Endodermal cell (in vitro differentiated cells): ENCODE measurements at regions not wholly inside any gene's neighbourhood (a gene's known extent, or its start where the extent isn't known, plus 50 kb on each side); places are given as distances from the start of the nearest gene placed in this dataset.

Experiments used
- DNase-seq: peaks from one replicate; pipeline ENCODE4 v3.0.0-alpha.2; 2017
- H3K27ac ChIP-seq: 2 replicates; pipeline ENCODE4 v1.5.1; 2013; ENCODE audit warnings: mild to moderate bottlenecking, low read depth, low read length, moderate library complexity
- H3K27me3 ChIP-seq: 2 replicates; pipeline ENCODE4 v1.6.1; 2013; ENCODE audit warnings: mild to moderate bottlenecking, low read length, moderate library complexity; ENCODE audit not compliant: insufficient read depth, control insufficient read depth, poor library complexity, severe bottlenecking
- H3K36me3 ChIP-seq: 2 replicates; pipeline ENCODE4 v1.7.0; 2013; ENCODE audit warnings: mild to moderate bottlenecking, low read length, moderate library complexity; ENCODE audit not compliant: control insufficient read depth, insufficient read depth
- H3K4me1 ChIP-seq: one replicate; pipeline ENCODE4 v1.7.0; 2013; ENCODE audit warnings: low read length; ENCODE audit not compliant: control insufficient read depth, insufficient read depth
- H3K4me3 ChIP-seq: 2 replicates; pipeline ENCODE4 v1.5.1; 2013; ENCODE audit warnings: mild to moderate bottlenecking, low read length, moderate library complexity
- H3K9ac ChIP-seq: 2 replicates; pipeline ENCODE4 v1.6.1; 2013; ENCODE audit warnings: mild to moderate bottlenecking, low read length, moderate library complexity; ENCODE audit not compliant: poor library complexity, severe bottlenecking; ENCODE audit errors: extremely low read depth
- H3K9me3 ChIP-seq: 2 replicates; pipeline ENCODE4 v1.6.1; 2013; ENCODE audit warnings: mild to moderate bottlenecking, low read length, moderate library complexity; ENCODE audit not compliant: control insufficient read depth
- H3K27ac Mint-ChIP-seq: 2 replicates; pipeline ENCODE4 v1.8.0; 2020; ENCODE audit warnings: mixed read lengths
- H3K27me3 Mint-ChIP-seq: 2 replicates; pipeline ENCODE4 v1.8.0; 2021; ENCODE audit warnings: mild to moderate bottlenecking, mixed read lengths; ENCODE audit not compliant: insufficient read depth
- H3K36me3 Mint-ChIP-seq: 2 replicates; pipeline ENCODE4 v1.8.0; 2020; ENCODE audit warnings: low read depth, mixed read lengths
- H3K4me1 Mint-ChIP-seq: 2 replicates; pipeline ENCODE4 v1.8.0; 2020; ENCODE audit warnings: mixed read lengths
- H3K4me3 Mint-ChIP-seq: 2 replicates; pipeline ENCODE4 v1.8.0; 2020; ENCODE audit warnings: mild to moderate bottlenecking, moderate library complexity, mixed read lengths
- H3K9me3 Mint-ChIP-seq: 2 replicates; pipeline ENCODE4 v1.8.0; 2020; ENCODE audit warnings: mild to moderate bottlenecking, mixed read lengths
- WGBS, 2 experiments: methylation state at CpG; one replicate each; pipeline versions ENCODE4 v1.1.5 to v1.1.7; 2013; ENCODE audit warnings: missing lambda C conversion rate in 2 of 2, mixed read lengths in 1 of 2; ENCODE audit not compliant: insufficient coverage in 1 of 2, insufficient read length in 1 of 2; 5-methylcytosine and 5-hydroxymethylcytosine counted together
- TF ChIP-seq, protein P1 (sequence below): fragments of 200-600 bp; sonication (generic); conservative IDR thresholded peaks from 2 replicates; pipeline ENCODE4 v1.5.0; 2021; ENCODE audit warnings: antibody characterized with exemption, mild to moderate bottlenecking

DNA sequence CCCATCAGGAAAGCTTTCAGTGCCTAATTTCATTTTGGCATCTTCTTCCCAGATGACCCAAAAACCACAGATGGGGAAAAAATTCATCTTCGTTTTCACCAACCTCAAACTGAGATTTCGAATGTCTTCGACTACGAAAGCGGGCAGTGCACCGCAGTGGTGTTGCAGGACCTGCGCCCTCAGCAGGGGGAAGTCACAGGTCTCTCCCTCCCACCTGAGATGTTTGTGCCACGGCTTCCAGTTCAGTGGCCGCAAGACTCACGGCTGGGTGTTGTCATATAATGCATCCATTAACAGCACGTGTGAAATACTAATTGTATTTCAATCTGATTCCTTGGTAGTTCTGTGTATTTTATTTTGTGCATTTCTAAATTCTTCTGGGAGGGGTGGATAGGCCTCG is 66.2 kb upstream of the SALL3 start:
- Mint-ChIP-seq H3K27me3 (peaks cover 2% of the 10 kb centered on the region), H3K27ac (no peak overlapping the region), H3K4me3 (no peak overlapping the region), H3K9me3 (peaks cover 3% of the 10 kb centered on the region), H3K4me1 (no peaks in the 10 kb centered on the region), H3K36me3 (no peaks in the 10 kb centered on the region)
- Histone ChIP-seq H3K27me3 (no peaks in the 10 kb centered on the region), H3K9ac (no peak overlapping the region), H3K4me1 (no peaks in the 10 kb centered on the region), H3K36me3 (no peaks in the 10 kb centered on the region), H3K9me3 (no peaks in the 10 kb centered on the region), H3K27ac (no peak overlapping the region), H3K4me3 (no peak overlapping the region)
- 95 to 96% methylated on average over 11 to 12 of the region's 12 CpGs for WGBS, 2 experiments
- TF ChIP-seq, protein P1, sequence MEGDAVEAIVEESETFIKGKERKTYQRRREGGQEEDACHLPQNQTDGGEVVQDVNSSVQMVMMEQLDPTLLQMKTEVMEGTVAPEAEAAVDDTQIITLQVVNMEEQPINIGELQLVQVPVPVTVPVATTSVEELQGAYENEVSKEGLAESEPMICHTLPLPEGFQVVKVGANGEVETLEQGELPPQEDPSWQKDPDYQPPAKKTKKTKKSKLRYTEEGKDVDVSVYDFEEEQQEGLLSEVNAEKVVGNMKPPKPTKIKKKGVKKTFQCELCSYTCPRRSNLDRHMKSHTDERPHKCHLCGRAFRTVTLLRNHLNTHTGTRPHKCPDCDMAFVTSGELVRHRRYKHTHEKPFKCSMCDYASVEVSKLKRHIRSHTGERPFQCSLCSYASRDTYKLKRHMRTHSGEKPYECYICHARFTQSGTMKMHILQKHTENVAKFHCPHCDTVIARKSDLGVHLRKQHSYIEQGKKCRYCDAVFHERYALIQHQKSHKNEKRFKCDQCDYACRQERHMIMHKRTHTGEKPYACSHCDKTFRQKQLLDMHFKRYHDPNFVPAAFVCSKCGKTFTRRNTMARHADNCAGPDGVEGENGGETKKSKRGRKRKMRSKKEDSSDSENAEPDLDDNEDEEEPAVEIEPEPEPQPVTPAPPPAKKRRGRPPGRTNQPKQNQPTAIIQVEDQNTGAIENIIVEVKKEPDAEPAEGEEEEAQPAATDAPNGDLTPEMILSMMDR, result no peak
- DNase-seq, result no peak

DNA sequence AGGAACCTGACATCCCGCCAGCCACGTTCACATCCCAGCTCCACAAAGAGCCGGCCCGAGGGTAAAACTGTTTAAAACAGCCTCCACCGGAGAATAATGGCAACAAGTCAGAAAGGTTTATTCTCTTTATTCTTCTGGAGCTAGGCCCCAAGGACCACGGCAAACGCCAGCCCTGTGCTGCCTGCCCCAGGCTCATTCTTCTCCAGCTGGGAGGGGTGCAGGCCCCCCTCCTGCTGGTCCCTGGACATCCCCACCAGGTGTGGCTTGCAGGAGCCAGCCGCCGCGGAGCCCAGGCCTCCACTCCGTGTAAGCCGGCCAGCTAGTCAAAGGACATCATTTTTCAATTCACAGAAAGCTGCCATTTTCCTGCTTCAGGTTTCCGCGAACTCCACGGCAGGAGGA is 65.8 kb upstream of the SALL3 start:
- TF ChIP-seq, protein P1, result no peak
- Mint-ChIP-seq H3K36me3 (no peaks in the 10 kb centered on the region), H3K27ac (no peak overlapping the region), H3K27me3 (peaks cover 2% of the 10 kb centered on the region), H3K9me3 (peaks cover 3% of the 10 kb centered on the region), H3K4me1 (no peaks in the 10 kb centered on the region), H3K4me3 (no peak overlapping the region)
- Histone ChIP-seq H3K9ac (no peak overlapping the region), H3K4me3 (no peak overlapping the region), H3K4me1 (no peaks in the 10 kb centered on the region), H3K9me3 (no peaks in the 10 kb centered on the region), H3K27me3 (no peaks in the 10 kb centered on the region), H3K36me3 (no peaks in the 10 kb centered on the region), H3K27ac (no peak overlapping the region)
- 93 to 95% methylated on average over 10 to 15 of the region's 15 CpGs for WGBS, 2 experiments
- peak; percentile 17 for DNase-seq

DNA sequence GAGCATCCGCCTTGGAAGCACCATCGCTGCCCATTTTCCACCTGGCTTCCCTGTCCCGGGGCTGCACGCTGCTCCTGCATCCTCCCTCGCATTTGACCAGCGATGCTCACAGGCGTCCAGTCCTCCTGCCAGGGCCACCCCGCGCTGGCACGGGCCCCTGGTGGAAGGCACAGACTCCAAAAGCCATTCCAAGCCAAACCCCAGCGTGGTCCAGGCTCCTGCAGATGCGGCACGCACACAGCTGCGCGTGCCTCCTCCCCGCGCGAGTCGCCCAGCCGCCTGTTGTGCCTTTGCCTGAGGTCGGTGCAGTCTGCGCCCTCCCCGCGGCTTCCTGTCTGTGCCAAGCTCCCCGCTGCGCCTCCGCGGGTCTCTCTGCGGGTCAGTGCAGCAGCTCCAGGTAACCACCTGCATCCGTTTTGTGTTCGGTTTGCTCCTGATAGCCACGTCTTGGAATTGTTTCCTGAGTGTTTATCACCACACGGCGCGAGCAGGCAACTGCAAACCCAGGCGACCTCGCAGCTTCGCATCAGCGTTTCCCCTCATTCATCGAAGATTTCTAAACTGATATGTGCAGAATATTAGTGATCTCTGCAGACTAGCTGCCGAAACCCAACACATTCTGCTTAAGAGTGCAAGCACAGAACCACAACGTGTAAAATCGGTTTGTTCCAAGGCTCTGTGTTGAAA is 65.2 kb upstream of the SALL3 start:
- no peak overlapping the region for H3K4me3 Mint-ChIP-seq
- H3K4me1 Mint-ChIP-seq, result no peaks in the 10 kb centered on the region
- H3K27me3 Mint-ChIP-seq, result peaks cover 2% of the 10 kb centered on the region
- no peaks in the 10 kb centered on the region for H3K36me3 Mint-ChIP-seq
- no peak overlapping the region for H3K4me3 ChIP-seq
- H3K9me3 ChIP-seq, result no peaks in the 10 kb centered on the region
- H3K9me3 Mint-ChIP-seq, result peaks cover 3% of the 10 kb centered on the region
- H3K27me3 ChIP-seq, result no peaks in the 10 kb centered on the region
- DNase-seq, result peak; percentile 43
- H3K4me1 ChIP-seq, result no peaks in the 10 kb centered on the region
- no peak overlapping the region for H3K9ac ChIP-seq
- no peaks in the 10 kb centered on the region for H3K36me3 ChIP-seq
- TF ChIP-seq, protein P1, result no peak
- H3K27ac ChIP-seq, result no peak overlapping the region
- WGBS, 2 experiments, result 93 to 96% methylated on average over 35 to 43 of the region's 43 CpGs
- H3K27ac Mint-ChIP-seq, result no peak overlapping the region
